HG03442 (cell line): ENCODE measurements at regions not wholly inside any gene's neighbourhood (a gene's known extent, or its start where the extent isn't known, plus 50 kb on each side); places are given as distances from the start of the nearest gene placed in this dataset.
"Not testable (repeated sequence)": the region's sequence is repeated elsewhere in the genome, so short reads cannot be mapped to it uniquely, and the experiment has no call there.

Experiments
- ATAC-seq: cut with Tn5 transposase; IDR thresholded peaks from one replicate; pipeline ENCODE4 v1.9.1; 2021; ENCODE audit warnings: mild to moderate bottlenecking, moderate library complexity; ENCODE audit not compliant: unreplicated experiment

DNA sequence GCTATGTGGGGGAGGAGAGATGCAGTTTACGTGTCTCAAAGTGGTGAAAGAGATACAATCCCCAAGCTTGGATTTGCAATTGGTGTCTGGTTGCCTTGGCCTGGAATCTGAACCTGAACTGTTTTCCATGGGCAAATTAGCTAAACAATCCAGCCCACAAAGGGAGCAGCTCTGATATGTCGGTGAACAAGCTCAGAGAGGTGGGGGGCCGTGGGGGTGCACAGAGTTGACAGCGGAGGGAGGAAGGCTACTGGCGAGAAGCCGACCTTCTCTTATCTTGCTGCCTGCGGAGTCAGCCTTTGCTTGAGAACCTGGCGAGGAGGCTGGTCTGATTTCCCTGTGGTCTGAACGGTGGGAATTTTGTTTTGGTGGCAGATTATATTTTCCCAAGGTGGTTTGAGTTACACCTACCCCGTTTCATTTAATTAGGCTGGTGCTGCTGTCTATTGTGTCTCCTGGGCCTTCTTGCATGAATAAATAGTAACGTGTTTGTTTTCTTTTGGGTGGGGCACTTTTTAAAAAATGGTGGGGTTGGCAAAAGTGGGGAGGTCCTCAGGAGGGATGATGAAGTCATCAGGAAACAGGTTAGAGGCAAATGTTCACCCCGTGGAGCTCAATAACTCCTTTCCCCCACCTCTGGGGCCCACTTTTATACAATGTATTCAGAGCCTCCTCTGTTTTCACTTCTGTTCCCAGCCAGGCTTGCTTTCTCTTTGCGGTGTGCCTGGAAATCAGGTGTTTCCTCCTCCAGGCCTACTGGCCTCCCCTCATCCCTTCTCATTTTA lies 80.9 kb upstream of the IGFBP5 start:
- no peak for ATAC-seq

DNA sequence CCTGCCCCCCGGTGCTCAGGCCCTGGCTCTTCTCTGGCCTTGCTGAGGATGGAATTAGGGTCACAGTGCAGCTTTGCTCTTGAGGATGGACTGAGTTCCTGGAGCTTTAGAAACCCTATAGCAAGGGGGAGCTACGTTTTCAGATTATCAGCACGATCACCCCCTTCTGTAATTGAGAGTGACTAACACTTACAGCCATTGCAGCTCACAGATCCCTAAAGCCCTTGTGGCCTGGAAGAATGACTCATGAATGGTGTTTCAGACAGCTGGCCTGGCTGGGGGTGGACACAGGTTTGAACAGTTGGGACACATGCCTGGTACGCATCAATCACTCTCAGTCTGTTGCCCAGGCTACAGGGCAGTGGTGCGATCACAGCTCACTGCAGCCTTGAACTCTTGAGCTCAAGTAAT lies 79.7 kb upstream of the IGFBP5 start:
- ATAC-seq, result no peak

DNA sequence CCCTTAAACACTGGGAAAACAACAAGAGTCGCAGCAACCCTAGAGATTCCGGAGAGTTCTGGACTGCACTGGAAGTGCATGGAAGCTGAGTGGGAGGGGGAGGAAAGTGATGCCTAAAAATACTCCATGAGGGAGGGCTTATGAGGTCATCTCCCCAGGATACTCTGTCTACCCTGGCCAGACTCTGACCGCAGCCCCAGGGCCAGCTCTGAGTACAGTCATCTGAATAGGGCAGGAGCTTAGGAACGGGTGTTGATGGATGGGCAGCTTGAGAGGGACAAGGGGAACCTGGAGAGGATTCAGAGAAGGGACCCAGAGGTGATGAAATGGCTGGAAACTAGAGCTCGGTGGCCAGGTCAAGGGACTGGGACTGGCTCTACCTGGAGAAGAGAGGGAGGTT lies 79.3 kb upstream of the IGFBP5 start:
- ATAC-seq, result no peak

DNA sequence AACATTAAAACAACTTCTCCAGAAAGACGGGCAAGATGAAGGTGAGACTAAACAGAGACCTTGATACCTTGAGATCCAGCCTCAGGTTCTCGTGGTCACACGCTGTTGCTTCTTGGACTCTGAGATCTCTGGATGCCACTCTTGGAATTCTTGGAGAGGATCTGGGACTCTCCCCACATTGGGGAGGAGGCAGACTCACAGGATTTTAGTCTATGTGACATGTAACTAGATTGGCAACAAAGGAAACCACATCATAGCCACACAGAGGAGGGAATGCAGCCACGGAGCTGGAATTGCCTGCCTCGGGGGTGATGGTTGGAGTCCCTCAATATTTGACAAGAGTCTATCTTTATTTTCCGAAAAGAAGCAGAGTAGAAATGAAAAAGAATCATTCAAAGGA lies 78.8 kb upstream of the IGFBP5 start:
- no peak for ATAC-seq

DNA sequence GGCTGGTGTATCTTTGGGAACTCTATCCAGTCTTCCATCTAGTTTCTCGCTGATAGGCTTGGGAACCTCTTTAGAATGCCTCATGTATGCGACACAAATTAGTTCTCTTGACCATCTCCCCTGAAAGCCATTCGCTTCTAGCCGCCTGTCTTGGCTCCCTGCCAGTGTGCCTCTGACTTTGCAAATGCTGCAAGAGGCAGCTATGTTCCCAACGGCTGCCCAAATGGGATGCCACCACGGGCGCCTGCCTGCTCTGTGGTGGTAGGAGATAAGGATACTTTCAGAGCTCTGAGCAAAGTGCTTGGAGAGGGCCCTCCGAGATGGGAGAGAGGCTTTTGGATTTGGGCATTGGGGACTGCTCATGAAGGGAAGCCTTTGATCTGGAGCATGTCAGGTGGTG lies 77.7 kb upstream of the IGFBP5 start:
- no peak for ATAC-seq

DNA sequence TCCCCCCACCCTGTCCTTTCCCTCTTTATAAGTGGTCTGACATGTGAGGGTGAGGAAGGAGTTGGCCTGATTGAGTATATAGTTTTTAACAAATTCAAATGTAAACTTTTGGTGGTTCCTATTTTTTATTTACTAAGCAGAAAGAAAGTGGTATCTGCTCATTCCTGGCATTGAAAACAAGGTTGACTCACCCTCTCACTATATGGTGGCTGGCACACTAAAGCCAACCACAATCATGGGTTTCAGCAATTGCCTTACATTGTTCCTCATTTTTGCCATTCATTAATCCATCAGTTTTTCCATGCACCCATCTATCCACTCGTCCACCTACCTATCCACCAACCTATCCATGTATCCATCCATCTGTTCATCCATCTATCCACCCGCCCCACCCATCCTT lies 75.4 kb upstream of the IGFBP5 start:
- ATAC-seq, result no peak

DNA sequence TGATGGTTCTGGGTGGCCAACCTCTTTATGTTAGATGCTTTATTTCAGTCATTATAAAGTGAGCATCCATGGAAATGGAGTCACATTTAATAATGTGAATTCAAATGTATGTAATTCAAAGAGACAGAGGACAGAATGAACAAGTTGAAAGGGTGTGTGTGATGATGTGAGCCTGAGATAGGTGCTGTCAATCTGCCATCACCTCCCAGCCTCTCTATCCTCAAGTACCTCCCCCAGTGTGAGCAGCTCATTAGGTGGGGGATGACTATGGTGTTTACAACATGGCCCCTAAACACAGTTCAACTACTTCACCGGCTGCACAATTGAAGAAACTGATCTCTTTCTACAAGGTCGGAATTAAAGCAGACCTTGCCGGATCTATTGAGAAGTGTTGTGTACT lies 74.7 kb upstream of the IGFBP5 start:
- ATAC-seq, result no peak

DNA sequence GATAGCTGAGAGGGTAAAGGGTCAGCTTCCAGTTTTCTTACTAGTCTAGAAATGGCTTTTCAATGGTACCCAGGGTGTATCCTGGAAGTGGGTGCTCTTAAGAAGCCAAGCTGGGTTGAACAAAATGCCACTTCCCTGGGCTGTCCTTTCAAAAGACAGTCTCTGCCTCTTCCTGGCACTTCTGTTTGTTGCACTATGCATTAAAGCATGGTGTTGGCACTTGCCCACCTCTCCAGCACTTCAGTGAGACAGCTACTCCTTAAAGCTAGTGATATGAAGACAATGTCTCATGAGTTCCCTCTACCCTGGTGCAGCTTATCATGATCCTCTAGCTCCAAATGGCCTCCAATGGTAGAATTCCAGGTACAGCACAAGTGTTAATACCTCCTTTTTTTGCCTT lies 74.3 kb upstream of the IGFBP5 start:
- no peak for ATAC-seq

DNA sequence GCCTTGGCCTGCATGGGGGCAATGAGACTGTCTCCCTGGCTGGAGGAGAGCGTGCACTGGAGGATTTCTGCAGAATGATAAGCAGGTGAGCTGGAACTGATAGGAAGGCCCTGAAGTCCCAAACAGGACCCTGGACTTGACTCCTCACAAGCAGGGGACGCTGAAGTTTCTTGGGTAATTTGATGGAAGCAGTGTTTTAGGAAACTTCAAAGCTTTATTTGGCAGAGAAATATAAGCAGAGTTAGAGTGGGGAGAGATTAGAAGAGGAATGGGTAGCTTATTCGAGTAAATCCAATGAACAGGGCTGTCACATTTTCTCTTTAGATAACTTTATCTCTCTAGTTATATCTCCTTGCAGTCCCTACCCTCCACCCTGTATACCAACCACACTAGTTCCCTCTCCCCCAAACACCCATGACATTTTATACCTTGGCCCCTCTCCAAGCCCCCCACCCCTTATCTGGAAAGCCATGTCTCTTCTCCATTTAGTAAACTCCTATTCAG lies 73.6 kb upstream of the IGFBP5 start:
- ATAC-seq, result no peak

DNA sequence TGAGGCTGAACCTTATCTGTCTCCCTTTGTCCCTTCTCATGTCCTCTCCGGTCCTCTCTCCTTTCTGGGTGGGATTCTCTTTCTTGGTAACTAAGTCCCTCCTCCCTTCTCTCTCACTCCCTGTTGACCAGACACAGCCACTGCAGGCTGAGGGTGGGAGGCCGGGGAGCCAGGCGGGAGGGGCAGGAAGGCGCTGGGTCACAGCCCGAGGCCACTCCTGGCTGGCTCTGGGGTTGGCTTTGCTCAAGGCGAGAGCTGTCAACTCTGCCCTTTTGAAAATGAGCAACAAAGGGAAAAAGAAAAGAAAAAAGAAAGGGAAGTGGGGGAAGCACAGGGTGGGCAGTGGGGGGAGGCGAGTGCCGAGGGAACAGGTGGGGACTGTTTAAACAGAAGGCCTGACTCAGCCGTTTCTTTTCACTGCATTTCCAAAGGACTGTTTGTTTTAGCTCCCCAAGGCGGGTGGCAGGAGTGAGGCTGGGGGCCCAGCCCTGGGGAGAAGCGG lies 70.5 kb upstream of the IGFBP5 start:
- no peak for ATAC-seq

DNA sequence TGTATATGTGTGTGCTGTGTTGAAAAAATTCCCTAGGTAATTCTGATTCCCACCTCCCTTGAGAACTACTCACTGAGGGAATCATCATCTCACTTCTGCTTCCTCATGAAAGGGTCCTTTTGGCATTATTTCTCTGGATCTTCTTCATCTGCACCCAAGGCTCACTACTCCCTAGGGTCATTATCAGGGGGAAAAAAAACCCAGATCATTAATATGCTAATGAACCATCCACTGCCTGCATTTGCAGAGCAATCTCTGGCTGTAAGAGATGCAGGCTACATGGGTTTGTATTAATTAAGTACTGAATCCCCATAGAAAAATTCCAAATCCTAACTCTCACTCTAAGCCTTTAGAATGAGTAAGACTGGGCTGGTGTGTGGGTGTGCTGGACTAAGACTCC lies 68.0 kb upstream of the IGFBP5 start:
- ATAC-seq, result no peak

DNA sequence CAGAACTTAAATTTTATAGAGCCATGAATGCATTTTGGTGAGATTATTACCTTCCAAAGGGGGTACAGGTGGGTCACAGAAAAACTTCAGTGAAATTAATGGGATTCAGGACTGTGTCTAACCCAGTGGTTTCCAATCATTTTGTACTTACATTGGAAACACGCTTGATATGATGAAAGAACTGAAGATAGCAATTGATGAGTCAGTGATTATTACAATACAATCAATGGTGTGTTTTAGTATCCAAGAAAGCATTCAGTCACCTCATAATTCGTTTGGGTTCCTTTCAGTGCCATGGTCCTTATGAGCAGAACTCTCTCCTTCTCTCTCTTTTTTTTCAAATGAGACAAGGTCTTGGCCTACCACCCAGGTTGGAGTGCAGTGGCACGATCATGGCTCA lies 66.5 kb upstream of the IGFBP5 start:
- no peak for ATAC-seq

DNA sequence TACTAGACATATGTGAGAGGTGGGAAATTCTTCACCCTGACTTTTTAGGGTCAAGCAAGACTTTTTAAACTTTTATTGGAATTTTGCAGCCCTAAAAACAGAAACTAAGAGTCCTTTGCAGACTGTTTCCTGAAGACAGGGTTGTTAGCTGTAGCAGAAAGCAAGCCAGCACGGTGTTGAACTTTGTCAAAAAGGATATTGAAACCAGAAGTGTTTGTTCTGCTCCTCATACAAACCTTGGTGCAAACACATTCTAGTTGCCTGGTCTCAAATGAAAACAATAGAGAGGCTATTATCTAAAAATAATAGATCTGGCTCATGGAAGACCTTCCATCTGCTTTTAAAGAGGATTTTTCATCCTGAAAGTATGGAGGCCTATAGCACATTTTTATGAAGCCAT lies 65.8 kb upstream of the IGFBP5 start:
- no peak for ATAC-seq

DNA sequence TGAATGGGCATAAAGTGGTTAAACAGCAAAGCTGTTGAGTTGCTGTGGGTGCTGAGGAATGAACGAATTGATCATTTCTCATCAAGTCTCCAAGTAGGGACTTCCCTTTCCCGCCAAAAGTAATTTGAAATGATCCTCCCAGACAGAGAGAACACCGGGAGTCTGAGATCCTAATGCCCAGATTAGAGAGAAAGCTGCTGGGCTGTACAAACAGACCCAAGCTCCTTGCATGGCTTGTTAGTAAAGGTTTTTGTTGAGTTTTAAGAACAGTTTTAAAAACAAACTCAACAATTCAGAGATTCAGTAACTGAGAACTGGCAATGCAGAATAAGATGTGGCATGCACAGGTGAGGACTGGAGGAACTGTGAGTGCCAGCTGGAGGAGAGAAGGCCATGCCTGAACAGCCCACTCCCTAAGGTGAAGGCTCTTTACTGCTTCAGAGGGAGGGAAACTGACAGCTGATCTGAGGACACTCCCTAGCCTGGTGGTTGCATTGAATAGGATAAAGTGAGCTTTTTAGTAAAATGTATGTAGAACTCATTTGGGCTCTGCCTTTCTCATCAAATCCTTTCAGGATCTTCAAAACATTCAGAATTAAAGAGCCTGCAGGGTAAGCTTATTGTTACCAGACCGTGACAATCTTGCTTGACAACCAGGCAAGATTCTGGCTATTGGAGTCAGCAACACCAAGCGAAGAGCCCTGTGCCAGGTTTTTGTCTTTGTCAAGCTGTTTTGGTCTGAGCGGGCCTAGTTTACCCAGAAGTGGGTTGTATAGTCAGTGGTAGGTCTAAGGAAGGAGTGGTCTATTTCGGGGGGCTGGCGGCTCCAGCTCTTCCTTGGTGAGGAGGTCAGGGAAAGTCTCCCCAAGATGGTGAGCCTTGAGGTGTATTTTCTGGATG lies 63.2 kb upstream of the IGFBP5 start:
- ATAC-seq, result no peak

DNA sequence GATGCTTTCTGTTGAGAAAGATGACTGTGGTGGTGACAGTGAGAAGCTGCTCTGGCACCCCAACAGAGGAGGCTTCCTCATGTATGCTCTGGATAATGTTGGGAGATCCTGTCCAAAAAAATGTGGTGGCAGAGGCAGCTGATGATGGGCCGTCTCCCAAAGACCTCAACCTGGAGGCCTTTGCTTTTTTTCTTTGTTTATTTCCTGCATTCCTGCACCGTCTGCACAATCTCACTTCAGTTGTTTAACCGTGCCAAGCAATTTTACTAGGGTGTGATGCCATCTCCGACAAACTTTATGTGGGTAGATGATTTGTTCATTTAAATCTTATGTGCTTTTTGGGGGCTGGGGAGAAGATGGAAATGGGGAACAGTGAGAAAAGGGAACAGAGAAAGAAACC lies 62.2 kb upstream of the IGFBP5 start:
- no peak for ATAC-seq

DNA sequence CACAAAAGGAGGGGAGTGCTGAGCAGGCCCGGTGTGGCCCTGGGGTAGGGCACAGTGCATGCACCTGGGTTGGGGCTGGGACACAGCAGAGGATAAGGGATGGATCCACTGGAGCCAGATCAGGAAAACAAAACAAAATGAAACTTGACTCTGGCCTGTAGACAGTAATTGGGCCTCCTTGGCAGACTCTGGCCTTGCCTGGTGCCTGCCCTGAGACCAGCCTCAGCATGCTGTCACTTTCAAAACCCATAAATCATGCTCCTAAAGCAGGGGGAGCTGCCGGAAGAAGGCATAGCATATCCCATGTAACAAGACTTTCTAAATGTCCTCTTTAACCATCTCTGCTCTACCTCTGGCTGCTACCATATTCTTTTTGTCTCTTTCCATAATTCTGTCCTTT lies 61.1 kb upstream of the IGFBP5 start:
- no peak for ATAC-seq

DNA sequence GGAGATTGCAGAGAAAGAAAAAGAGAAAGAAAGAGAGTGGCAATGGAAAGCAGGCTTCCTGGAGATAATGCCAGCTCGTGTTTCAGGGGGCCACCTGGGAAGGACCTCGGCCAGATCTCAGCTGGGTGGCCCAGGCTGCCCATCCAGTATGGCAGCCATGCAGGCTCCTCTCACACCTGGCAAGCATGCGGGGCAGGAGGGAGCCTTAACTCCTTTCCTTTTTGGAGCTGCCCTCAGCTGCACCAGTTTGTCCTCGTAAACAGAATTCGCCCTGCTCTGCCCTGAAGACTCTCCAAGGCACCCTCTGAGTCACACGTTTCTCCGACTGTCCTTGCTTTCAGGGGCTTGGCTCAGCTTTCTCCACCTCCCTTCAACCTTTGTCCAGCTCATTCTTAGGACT lies 59.5 kb upstream of the IGFBP5 start:
- ATAC-seq, result no peak

DNA sequence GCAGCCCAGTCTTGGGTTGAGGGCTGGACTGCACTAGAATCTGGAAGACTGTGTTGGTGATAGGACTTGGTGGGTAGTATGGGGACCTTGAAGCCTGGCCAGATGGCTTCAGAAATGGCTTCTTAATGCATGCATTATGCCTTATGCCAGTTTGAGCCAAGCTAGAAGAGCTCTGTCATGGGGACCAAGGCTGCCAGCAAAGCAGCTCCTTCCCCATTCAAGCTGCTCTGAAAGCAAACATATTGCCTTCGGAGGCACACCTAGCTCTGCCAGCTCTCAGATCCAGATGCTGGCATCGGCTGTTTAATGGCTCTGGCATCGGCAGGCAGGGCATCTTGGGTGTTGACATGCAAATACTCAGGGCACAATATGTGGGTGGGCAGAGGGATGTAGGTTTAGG lies 59.0 kb upstream of the IGFBP5 start:
- no peak for ATAC-seq

DNA sequence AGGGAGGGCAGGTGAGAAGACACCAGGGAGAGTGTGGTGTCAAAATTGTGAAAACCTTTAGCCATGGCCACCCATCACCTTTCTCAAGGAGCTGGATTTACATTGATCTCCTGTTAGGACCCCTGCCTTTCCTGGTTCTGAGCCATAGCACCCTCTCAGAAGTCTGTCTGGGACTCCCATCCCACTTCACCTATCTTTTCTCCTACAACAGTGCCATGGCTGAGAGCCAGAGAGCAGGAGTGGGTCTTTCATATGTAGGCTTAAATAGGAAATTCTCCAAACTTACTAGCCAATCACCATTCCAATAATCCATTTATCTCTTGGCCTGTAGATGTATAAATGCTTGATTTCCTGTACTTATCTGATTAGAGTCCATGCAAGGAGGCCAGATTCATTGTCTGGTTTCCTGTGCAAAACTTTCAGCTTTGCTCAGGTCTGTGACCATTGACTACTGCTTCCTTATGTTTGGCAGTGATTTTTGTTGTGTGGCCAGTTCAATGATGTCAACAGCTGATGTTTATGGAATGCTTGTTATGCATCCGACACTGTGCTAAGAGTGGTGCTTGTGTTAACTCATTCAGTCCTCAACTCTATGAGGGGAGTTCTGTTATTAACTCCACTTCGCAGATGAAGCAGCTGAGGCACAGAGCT lies 57.6 kb upstream of the IGFBP5 start:
- ATAC-seq, result no peak

DNA sequence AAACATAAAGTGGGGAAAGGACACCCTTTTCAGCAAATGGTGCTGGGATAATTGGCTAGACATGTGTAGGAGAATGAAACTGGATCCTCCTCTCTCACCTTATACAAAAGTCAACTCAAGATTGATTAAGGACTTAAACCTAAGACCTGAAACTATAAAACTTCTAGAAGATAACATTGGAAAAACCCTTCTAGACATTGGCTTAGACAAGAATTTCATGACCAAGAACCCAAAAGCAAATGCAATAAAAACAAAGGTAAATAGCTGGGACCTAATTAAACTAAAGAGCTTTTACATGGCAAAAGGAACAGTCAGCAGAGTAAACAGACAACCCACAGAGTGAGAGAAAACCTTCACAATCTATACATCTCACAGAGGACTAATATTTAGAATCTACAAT lies 55.4 kb upstream of the IGFBP5 start:
- ATAC-seq, result not testable (repeated sequence)

DNA sequence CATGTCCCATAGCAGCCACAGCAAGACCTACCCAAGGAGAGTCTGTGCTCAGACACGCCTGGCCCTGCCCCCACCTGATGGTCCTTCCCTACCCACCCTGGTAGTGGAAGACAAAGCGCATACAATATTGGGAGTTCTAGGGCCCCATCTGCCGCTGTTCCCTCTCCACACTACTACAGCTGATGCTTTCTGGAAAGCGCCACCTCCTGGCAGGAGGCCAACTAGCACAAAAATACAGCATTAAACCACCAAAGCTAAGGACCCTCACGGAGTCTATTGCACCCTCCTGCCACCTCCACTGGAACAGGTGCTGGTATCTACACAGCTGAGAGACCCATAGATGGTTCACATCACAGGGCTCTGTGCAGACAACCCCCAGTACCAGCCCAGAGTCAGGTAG lies 50.9 kb upstream of the IGFBP5 start:
- not testable (repeated sequence) for ATAC-seq
